Right renal pelvis (tissue), 4 donors: ENCODE measurements at regions not wholly inside any gene's neighbourhood (a gene's known extent, or its start where the extent isn't known, plus 50 kb on each side); places are given as distances from the start of the nearest gene placed in this dataset.
"Not testable (repeated sequence)": the region's sequence is repeated elsewhere in the genome, so short reads cannot be mapped to it uniquely, and the experiment has no call there.

Source experiments
- DNase-seq, 4 donors: peaks; one replicate each; pipeline ENCODE4 v3.0.0-alpha.2; 2013; ENCODE audit warnings: low read depth in 4 of 4, low spot score in 3 of 4, missing footprints in 1 of 4

- DNase-seq, result no peak
Measured at GRCh38 chr17:5943982-5944381, 126.2 kb upstream of the WSCD1 start.

GRCh38 chr17:5947701-5948180 lies 122.4 kb upstream of the WSCD1 start:
- DNase-seq, result no peak

- DNase-seq, result no peak
Measured at GRCh38 chr17:5948811-5949210, 121.4 kb upstream of the WSCD1 start.

- DNase-seq, result peak in 1 of 4 donors; percentile 8
Measured at GRCh38 chr17:5950878-5951277, 119.3 kb upstream of the WSCD1 start.

GRCh38 chr17:5951912-5952311 lies 118.3 kb upstream of the WSCD1 start:
- DNase-seq, result no peak

- DNase-seq, result no peak
Measured at GRCh38 chr17:5952518-5952917, 117.7 kb upstream of the WSCD1 start.

- no peak for DNase-seq
Measured at GRCh38 chr17:5955764-5956163, 114.4 kb upstream of the WSCD1 start.

- no peak for DNase-seq
Measured at GRCh38 chr17:5958850-5959249, 111.3 kb upstream of the WSCD1 start.

GRCh38 chr17:5962371-5962770 lies 107.8 kb upstream of the WSCD1 start:
- no peak for DNase-seq

- DNase-seq, result no peak
Measured at GRCh38 chr17:5971969-5972368, 98.2 kb upstream of the WSCD1 start.

GRCh38 chr17:5973410-5973809 lies 96.8 kb upstream of the WSCD1 start:
- DNase-seq, result no peak

GRCh38 chr17:5975661-5976060 lies 94.5 kb upstream of the WSCD1 start:
- DNase-seq, result peak in 1 of 4 donors; percentile 25

- no peak for DNase-seq
Measured at GRCh38 chr17:5976251-5976650, 93.9 kb upstream of the WSCD1 start.

GRCh38 chr17:5978496-5978895 lies 91.7 kb upstream of the WSCD1 start:
- DNase-seq, result no peak

- no peak for DNase-seq
Measured at GRCh38 chr17:5980941-5981340, 89.2 kb upstream of the WSCD1 start.

- DNase-seq, result no peak
Measured at GRCh38 chr17:5986644-5987043, 83.5 kb upstream of the WSCD1 start.

- no peak for DNase-seq
Measured at GRCh38 chr17:6000426-6000825, 69.8 kb upstream of the WSCD1 start.

- not testable (repeated sequence) for DNase-seq
Measured at GRCh38 chr17:6003221-6003620, 67.0 kb upstream of the WSCD1 start.

- no peak for DNase-seq
Measured at GRCh38 chr17:6005939-6006338, 64.2 kb upstream of the WSCD1 start.

GRCh38 chr17:6011206-6011605 lies 59.0 kb upstream of the WSCD1 start:
- no peak for DNase-seq

GRCh38 chr17:6018788-6019187 lies 51.4 kb upstream of the WSCD1 start:
- no peak for DNase-seq

- DNase-seq, result no peak
Measured at GRCh38 chr17:6019959-6020358, 50.2 kb upstream of the WSCD1 start.

- DNase-seq, result no peak
Measured at GRCh38 chr17:6020376-6021010, 49.7 kb upstream of the WSCD1 start.
